ENCODE measurements at regions not wholly inside any gene's neighbourhood (a gene's known extent, or its start where the extent isn't known, plus 50 kb on each side); places are given as distances from the start of the nearest gene placed in this dataset.

- no peak for TF ChIP-seq CTCF (IDR thresholded peaks at IDR 0.05)
- no peak for TF ChIP-seq POLR2A (IDR thresholded peaks at IDR 0.05)
- TF ChIP-seq EP300 (IDR thresholded peaks at IDR 0.05; ENCODE audit: low read depth): no peak
Measured at GRCh38 chr14:82536566-82536965, 1002.9 kb upstream of the SEL1L start.

All from transverse colon (tissue), 3 donors.